Right lobe of liver (tissue), 6 donors: ENCODE measurements at regions not wholly inside any gene's neighbourhood (a gene's known extent, or its start where the extent isn't known, plus 50 kb on each side); places are given as distances from the start of the nearest gene placed in this dataset.
"Not testable (repeated sequence)": the region's sequence is repeated elsewhere in the genome, so short reads cannot be mapped to it uniquely, and the experiment has no call there.

ENCODE experiments used
- ATAC-seq, 4 donors: fragments of 200-7000 bp; cut with Tn5 transposase; one replicate each; pipeline ENCODE4 v1.9.1; 2020; ENCODE audit warnings: mild to moderate bottlenecking in 4 of 4, moderate library complexity in 4 of 4
- DNase-seq, 3 donors: peaks; one replicate each; pipeline ENCODE4 v3.0.0-alpha.2; 2020
- H3K27ac ChIP-seq, 3 donors: fragments of 200-600 bp; one replicate each; pipeline ENCODE4 v1.8.0; 2022
- H3K27me3 ChIP-seq, 2 donors: fragments of 200-600 bp; one replicate each; pipeline ENCODE4 v1.8.0; 2022
- H3K36me3 ChIP-seq, 4 donors: fragments of 200-600 bp; sonication (generic) in 1 of 4; one replicate each; pipeline versions ENCODE4 v1.5.1 to v1.8.0; 2017 to 2022; ENCODE audit warnings: control low read depth in 1 of 4
- H3K4me1 ChIP-seq, 4 donors: fragments of 200-600 bp; sonication (generic) in 1 of 4; one replicate each; pipeline versions ENCODE4 v1.5.1 to v1.8.0; 2017 to 2022; ENCODE audit warnings: control low read depth in 1 of 4
- H3K4me3 ChIP-seq, 3 donors: fragments of 200-600 bp; one replicate each; pipeline ENCODE4 v1.8.0; 2022
- H3K9me3 ChIP-seq, 4 donors: fragments of 200-600 bp; sonication (generic) in 1 of 4; one replicate each; pipeline versions ENCODE4 v1.5.1 to v1.8.0; 2017 to 2022; ENCODE audit warnings: control low read depth in 1 of 4
- POLR2A ChIP-seq: fragments of 450-650 bp; IDR thresholded peaks from one replicate; pipeline ENCODE4 v1.6.1; 2017; ENCODE audit warnings: antibody characterized with exemption, mild to moderate bottlenecking
- WGBS: methylation state at CpG from one replicate; pipeline ENCODE4 v1.1.6; 2018; ENCODE audit warnings: low coverage, low lambda C conversion rate; ENCODE audit not compliant: insufficient coverage; ENCODE audit errors: missing lambda C conversion rate; 5-methylcytosine and 5-hydroxymethylcytosine counted together
- intact Hi-C, 2 donors: fragments of 100-400 bp; cut with DNase I; formaldehyde crosslinking; loops; one replicate each; pipeline versions ENCODE4 v1.11.2 to v1.14.1; 2022
- TF ChIP-seq, protein P1 (sequence below), 4 donors: fragments of 200-600 bp in 3 of 4; fragments of 450-650 bp in 1 of 4; IDR thresholded peaks; one replicate each; pipeline versions ENCODE4 v1.5.1 to v1.8.0; 2016 to 2022; ENCODE audit warnings: antibody characterized with exemption in 4 of 4, mild to moderate bottlenecking in 2 of 4
- donor health status: DM: no; HTN: yes; CAD: no.
- donor health status: DM: no; HTN: no; CAD: no.
- donor health status: DM: no; HTN: no; CAD: no.
- donor health status: DM: no; HTN: yes; CAD: no.
- donor health status: DM: no; HTN: yes; CAD: no.

DNA sequence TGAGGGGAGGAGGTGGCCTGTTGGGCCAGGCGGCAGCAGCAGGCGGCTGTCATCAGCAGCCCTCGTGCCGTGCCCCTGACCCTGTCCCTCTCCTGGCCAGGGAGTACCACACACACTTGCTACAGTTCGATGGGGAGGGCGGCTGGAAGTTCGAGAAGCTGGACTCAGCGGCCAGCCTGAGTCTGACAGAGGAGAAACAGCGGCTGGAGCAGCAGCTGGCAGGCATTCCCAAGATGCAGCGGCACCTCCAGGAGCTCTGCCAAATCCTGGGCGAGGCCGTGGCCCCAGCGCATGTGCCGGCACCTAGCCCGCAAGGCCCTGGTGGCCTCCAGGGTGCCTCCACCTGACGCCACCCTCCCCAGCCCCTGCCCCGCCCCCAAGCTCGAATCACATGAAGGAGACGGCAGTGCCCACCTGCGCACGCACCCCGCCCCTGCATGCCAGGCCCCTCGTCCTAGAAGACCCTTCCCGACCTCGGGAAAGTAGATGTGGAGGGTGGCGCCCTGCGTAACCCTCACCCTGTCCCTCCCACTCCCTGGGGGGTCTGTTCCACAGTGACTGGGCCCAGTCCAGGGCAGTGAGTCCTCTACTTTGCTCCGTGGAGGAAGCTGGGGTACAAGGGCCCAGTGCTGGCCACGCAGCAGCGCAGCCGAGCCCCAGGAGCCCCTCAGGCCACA lies 201.9 kb downstream of the CCT8L2 start:
- H3K36me3 ChIP-seq, H3K4me3 ChIP-seq, H3K4me1 ChIP-seq, intact Hi-C loops, ATAC-seq, H3K9me3 ChIP-seq, H3K27ac ChIP-seq, DNase-seq, H3K27me3 ChIP-seq: not testable (repeated sequence)
- whole genome bisulfite sequencing, result no CpG with 5 or more reads among the region's 31 CpGs

DNA sequence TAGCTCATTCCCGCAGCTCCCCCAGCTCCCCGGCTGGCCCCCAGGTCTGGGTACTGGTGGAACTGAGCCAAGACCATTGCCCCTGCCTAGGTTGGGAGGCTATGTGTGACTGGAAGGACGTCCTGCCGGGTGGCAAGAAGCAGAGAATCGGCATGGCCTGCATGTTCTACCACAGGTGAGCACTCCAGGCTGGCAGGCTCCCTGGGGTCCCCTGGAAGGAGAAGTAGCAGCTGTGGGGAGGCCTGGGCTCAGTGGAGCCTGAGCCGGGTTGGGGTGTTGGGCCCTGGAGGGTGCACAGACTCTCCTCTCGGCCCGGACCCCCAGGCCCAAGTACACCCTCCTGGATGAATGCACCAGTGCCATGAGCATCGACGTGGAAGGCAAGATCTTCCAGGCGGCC lies 202.6 kb downstream of the CCT8L2 start:
- no CpG with 5 or more reads among the region's 11 CpGs for WGBS
- ATAC-seq, H3K4me1 ChIP-seq, H3K36me3 ChIP-seq, H3K27me3 ChIP-seq, H3K4me3 ChIP-seq, H3K9me3 ChIP-seq, intact Hi-C loops, H3K27ac ChIP-seq, DNase-seq: not testable (repeated sequence)

DNA sequence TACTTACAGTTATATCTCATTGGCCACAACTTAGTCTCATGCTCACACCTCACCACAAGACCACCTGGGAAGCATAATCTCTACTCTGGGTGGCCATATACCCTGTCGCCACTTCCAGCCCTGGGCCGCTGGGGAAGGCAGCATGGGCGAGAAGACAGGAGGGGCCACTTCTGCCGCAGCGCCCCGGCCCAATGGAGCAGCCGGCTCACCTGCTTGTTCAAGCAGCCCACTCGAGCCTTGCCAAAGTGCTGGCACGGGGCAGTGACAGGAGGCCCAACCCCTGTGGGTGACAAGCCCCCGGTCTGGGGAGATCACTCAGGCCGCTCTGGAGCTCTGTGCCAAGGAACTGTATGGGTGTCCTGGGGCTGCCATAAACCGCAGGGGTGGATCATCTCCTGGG lies 203.4 kb downstream of the CCT8L2 start:
- H3K27ac ChIP-seq, intact Hi-C loops, H3K9me3 ChIP-seq, H3K27me3 ChIP-seq, DNase-seq, H3K4me1 ChIP-seq, ATAC-seq, H3K36me3 ChIP-seq, H3K4me3 ChIP-seq: not testable (repeated sequence)
- WGBS, result 51% methylated on average over 3 of the region's 12 CpGs

DNA sequence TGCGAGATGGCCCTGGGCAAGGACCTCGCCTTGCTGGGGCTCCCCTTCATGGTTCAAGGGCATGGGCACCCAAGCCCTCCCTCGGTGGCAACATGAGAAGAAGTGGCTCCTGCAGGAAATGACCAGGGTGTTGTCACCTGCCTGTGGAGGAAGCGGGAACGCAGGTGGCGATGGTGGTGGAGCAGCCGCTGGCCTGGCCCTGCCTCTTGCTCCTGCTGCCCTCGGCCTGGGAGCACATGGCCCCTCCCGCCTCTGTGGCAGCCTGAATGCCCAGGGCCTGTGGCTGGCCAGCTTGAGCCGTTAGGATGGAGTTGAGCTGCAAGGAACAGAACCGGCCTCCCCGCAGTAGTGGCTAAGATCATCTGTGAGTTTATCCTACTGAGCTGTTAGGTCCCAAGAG lies 204.0 kb downstream of the CCT8L2 start:
- H3K4me3 ChIP-seq, H3K27me3 ChIP-seq, DNase-seq, H3K27ac ChIP-seq, H3K36me3 ChIP-seq, H3K9me3 ChIP-seq, ATAC-seq, H3K4me1 ChIP-seq, intact Hi-C loops: not testable (repeated sequence)
- WGBS, result no CpG with 5 or more reads among the region's 12 CpGs

DNA sequence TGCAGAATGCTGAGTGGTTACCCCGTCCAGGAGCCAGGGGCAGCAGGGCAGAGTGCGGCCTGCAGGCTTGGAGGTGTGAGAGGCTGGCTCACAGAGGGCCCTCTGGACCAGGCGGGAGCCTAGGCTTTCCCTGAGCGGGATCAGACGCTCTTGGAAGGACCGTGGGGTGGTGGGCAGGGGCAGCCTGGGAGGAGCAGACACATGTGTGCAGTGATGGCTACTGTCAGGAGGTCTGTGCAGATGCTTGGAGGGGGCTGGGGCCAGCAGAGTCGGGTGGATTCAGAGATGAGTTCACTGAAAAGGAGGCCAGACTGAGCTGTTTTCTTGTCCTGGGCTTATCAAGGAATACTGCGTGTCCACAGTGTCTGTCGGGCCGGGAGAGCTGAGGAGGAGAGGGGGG lies 204.5 kb downstream of the CCT8L2 start:
- H3K4me1 ChIP-seq, H3K36me3 ChIP-seq, H3K4me3 ChIP-seq, DNase-seq, H3K27ac ChIP-seq, intact Hi-C loops, H3K27me3 ChIP-seq, ATAC-seq, H3K9me3 ChIP-seq: not testable (repeated sequence)
- no CpG with 5 or more reads among the region's 10 CpGs for WGBS

DNA sequence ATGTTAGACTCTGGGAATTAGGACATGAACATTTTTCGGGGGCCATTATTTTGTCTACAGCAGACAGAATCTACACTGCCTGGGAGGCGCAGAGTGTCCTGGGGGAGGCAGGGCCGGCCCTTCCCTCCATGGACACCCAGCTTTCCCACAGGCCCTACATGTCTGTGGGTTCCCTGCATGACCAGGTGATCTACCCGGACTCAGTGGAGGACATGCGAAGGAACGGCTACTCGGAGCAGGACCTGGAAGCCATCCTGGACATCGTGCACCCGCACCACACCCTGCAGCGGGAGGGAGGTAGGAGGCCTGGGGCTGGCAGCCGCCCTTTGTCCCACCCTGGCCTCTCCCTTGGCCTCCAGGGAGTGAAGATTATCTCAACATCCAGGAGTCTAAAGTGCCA lies 205.1 kb downstream of the CCT8L2 start:
- WGBS, result no CpG with 5 or more reads among the region's 11 CpGs
- DNase-seq, H3K4me3 ChIP-seq, H3K27me3 ChIP-seq, H3K4me1 ChIP-seq, H3K27ac ChIP-seq, H3K9me3 ChIP-seq, ATAC-seq, H3K36me3 ChIP-seq, intact Hi-C loops: not testable (repeated sequence)

DNA sequence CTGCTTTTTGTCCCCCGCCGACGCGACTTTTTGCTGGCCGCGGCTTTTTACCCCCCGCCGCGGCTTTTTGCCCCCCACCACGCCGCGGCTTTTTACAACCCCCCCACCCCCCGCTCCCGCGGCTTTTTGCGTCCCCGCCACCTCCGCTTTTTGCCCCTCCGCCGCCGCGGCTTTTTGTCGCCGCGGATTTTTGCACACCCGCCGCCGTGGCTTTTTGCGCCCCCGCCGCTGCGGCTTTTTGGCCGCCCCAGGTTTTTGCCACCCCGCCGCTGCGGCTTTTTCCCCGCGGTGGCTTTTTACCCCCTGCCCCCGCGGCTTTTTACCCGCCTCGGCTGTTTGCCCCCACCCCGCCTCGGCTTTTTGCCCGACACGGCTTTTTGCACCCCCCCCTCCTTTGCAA lies 205.5 kb downstream of the CCT8L2 start:
- WGBS, result 18% methylated on average over 42 of the region's 46 CpGs
- Histone ChIP-seq H3K4me1 (no peaks in the 10 kb centered on the region), H3K9me3 (no peaks in the 10 kb centered on the region), H3K27ac (no peak overlapping the region), H3K36me3 (no peaks in the 10 kb centered on the region), H3K27me3 (no peaks in the 10 kb centered on the region), H3K4me3 (no peak overlapping the region)
- DNase-seq (no peak), ATAC-seq (no peak)
- intact Hi-C loops, result no loop called here
- TF ChIP-seq, protein P1, sequence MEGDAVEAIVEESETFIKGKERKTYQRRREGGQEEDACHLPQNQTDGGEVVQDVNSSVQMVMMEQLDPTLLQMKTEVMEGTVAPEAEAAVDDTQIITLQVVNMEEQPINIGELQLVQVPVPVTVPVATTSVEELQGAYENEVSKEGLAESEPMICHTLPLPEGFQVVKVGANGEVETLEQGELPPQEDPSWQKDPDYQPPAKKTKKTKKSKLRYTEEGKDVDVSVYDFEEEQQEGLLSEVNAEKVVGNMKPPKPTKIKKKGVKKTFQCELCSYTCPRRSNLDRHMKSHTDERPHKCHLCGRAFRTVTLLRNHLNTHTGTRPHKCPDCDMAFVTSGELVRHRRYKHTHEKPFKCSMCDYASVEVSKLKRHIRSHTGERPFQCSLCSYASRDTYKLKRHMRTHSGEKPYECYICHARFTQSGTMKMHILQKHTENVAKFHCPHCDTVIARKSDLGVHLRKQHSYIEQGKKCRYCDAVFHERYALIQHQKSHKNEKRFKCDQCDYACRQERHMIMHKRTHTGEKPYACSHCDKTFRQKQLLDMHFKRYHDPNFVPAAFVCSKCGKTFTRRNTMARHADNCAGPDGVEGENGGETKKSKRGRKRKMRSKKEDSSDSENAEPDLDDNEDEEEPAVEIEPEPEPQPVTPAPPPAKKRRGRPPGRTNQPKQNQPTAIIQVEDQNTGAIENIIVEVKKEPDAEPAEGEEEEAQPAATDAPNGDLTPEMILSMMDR (IDR thresholded peaks at IDR 0.05), result no peak
- no peak for TF ChIP-seq POLR2A

DNA sequence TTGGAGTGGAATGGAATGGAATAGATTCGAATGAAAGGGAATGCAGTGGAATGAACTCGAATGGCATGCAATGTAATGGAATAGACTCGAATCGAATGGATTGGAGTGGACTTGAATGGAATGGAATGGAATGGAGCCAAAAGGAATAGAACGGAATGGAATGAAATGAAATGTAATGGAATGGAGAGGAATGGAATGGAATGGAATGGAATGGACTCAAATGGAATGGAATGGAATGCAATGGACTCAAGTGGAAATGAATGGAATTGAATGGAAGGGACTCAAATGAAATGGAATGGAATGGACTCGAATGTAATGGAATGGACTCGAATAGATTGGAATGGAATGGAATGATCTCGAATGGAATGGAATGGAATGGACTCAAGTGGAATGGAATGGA lies 231.3 kb downstream of the CCT8L2 start:
- intact Hi-C loops, H3K27me3 ChIP-seq, H3K4me1 ChIP-seq, H3K4me3 ChIP-seq, H3K36me3 ChIP-seq, H3K9me3 ChIP-seq, DNase-seq, H3K27ac ChIP-seq, ATAC-seq: not testable (repeated sequence)
- no CpG with 5 or more reads among the region's 8 CpGs for WGBS

DNA sequence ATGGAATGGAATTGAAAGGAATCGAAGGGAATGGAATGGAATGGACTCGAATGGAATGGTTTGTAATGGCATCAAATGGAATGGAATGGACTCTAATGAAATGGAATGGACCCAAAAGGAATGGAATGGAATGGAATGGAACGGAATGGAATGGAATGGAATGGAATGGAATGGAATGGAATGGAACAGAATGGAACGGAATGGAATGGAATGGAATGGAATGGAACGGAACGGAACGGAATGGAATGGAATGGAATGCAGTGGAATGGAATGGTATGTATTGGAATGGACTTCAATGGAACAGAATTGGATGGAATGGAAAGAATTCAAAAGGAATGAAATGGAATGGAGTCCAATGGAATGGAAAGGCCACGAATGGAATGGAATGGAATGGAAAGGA lies 240.0 kb downstream of the CCT8L2 start:
- H3K9me3 ChIP-seq, H3K36me3 ChIP-seq, intact Hi-C loops, H3K4me3 ChIP-seq, H3K27me3 ChIP-seq, H3K4me1 ChIP-seq, H3K27ac ChIP-seq, DNase-seq: not testable (repeated sequence)
- WGBS, result no CpG with 5 or more reads among the region's 8 CpGs
- peak in 2 of 4 donors; percentile 59 to 66 for ATAC-seq

DNA sequence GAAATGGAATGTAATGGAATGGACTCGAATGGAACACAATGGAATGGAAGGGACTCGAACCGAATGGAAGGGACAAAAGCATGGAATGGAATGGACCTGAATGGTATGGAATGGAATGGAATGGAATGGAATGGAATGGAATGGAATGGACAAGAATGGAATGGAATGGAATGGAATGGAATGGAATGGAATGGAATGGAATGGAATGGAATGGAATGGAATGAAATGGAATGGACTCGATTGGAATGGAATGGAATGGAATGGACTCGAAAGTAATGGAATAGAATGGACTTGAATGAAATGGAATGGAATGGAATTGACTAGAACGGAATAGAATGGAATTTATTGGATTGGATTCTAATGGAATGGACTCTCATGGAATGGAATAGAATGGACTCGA lies 245.5 kb downstream of the CCT8L2 start:
- H3K27ac ChIP-seq, ATAC-seq, H3K4me1 ChIP-seq, intact Hi-C loops, H3K4me3 ChIP-seq, H3K9me3 ChIP-seq, H3K36me3 ChIP-seq, H3K27me3 ChIP-seq, DNase-seq: not testable (repeated sequence)
- WGBS, result no CpG with 5 or more reads among the region's 7 CpGs

DNA sequence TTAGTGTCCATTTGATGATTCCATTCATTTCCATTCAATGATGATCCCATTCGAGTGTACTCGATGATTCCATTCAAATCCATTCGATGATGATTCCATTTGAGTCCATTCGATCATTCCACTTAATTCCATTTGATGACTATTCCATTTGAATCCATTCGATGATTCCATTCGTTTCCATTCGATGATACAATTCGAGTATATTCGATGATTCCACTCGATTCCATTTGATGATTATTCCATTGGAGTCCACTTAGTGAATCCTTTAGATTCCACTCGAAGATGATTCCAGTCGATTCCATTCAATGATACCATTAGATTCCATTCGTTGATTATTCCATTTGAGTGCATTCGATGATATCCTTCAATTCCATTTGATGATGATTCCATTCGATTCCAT lies 277.0 kb downstream of the CCT8L2 start:
- intact Hi-C loops, H3K36me3 ChIP-seq, H3K4me3 ChIP-seq, H3K9me3 ChIP-seq, H3K4me1 ChIP-seq, H3K27me3 ChIP-seq, H3K27ac ChIP-seq, DNase-seq, ATAC-seq: not testable (repeated sequence)
- WGBS, result no CpG with 5 or more reads among the region's 15 CpGs
